GM10266 (cell line): ENCODE measurements at regions not wholly inside any gene's neighbourhood (a gene's known extent, or its start where the extent isn't known, plus 50 kb on each side); places are given as distances from the start of the nearest gene placed in this dataset.
"Not testable (repeated sequence)": the region's sequence is repeated elsewhere in the genome, so short reads cannot be mapped to it uniquely, and the experiment has no call there.

Experiments
- DNase-seq: peaks from one replicate; pipeline ENCODE4 v3.0.0; 2012; ENCODE audit errors: extremely low spot score
- CTCF ChIP-seq: IDR thresholded peaks from 2 replicates; pipeline ENCODE4 v1.5.1; 2012; ENCODE audit warnings: mild to moderate bottlenecking, low read depth; ENCODE audit not compliant: control insufficient read depth, insufficient read depth; ENCODE audit errors: missing control alignments

- TF ChIP-seq CTCF, result no peak
- DNase-seq, result no peak
Measured at GRCh38 chr2:224222291-224222690, 179.6 kb downstream of the FAM124B start.

- TF ChIP-seq CTCF, result no peak
- no peak for DNase-seq
Measured at GRCh38 chr2:224221455-224221913, 180.4 kb downstream of the FAM124B start.

GRCh38 chr2:224220586-224221255 is 181.2 kb downstream of the FAM124B start:
- no peak for TF ChIP-seq CTCF
- no peak for DNase-seq

GRCh38 chr2:224219781-224220180 is 180.7 kb upstream of the SERPINE2 start:
- no peak for TF ChIP-seq CTCF
- no peak for DNase-seq

- TF ChIP-seq CTCF, result no peak
- no peak for DNase-seq
Measured at GRCh38 chr2:224217962-224218347, 178.9 kb upstream of the SERPINE2 start.

GRCh38 chr2:224217233-224217961 is 178.3 kb upstream of the SERPINE2 start:
- TF ChIP-seq CTCF, result no peak
- DNase-seq, result no peak

- DNase-seq, result not testable (repeated sequence)
Measured at GRCh38 chr2:224215611-224216010, 176.5 kb upstream of the SERPINE2 start.

GRCh38 chr2:224213396-224213795 is 174.3 kb upstream of the SERPINE2 start:
- no peak for TF ChIP-seq CTCF
- DNase-seq, result no peak
